NCI-H2196 treated with DMSO at 0.1 percent for 48 hours (cell line): ENCODE measurements at regions not wholly inside any gene's neighbourhood (a gene's known extent, or its start where the extent isn't known, plus 50 kb on each side); places are given as distances from the start of the nearest gene placed in this dataset.

ENCODE experiments used
- DNase-seq: peaks from one replicate; lab custom pipeline; 2025; ENCODE audit not compliant: unreplicated experiment; lab: John Stamatoyannopoulos, UW

GRCh38 chr5:124664287-124664686 is 82.2 kb downstream of the ZNF608 start:
- no peak for DNase-seq

- DNase-seq: no peak
These were observed 83.3 kb downstream of the ZNF608 start for GRCh38 chr5:124663101-124663506.

DNA sequence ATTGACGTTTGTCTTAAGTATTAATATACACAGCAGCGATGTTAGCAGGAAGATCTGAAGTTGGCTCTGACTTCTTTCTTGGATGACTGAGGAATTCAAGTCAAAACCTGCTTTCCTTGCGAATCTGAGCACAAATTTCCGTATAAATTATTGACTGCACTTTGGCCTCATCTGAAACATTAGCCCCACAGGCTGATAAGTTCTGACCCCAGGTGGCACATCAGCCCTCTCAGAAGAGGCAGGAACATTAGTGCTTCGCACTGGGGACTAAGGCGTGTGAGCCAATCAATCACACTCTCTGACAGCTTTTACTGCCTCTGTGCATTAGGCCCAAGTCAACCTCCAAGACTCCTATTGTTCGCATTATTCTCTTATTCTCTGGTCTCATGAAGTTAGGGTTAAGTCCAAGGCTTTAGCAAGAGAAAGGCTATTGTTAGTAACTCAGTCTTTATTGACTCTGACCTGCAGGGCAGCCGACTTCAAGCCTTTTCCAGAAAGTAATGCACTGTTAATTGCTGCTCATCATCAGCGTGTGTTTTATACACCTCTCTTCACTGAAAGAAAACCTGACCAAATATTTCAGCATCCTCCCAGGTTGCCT is 84.2 kb downstream of the ZNF608 start:
- peak; percentile 45 for DNase-seq

- peak; percentile 80 for DNase-seq
These were observed 84.9 kb downstream of the ZNF608 start for GRCh38 chr5:124661317-124662141.

DNA sequence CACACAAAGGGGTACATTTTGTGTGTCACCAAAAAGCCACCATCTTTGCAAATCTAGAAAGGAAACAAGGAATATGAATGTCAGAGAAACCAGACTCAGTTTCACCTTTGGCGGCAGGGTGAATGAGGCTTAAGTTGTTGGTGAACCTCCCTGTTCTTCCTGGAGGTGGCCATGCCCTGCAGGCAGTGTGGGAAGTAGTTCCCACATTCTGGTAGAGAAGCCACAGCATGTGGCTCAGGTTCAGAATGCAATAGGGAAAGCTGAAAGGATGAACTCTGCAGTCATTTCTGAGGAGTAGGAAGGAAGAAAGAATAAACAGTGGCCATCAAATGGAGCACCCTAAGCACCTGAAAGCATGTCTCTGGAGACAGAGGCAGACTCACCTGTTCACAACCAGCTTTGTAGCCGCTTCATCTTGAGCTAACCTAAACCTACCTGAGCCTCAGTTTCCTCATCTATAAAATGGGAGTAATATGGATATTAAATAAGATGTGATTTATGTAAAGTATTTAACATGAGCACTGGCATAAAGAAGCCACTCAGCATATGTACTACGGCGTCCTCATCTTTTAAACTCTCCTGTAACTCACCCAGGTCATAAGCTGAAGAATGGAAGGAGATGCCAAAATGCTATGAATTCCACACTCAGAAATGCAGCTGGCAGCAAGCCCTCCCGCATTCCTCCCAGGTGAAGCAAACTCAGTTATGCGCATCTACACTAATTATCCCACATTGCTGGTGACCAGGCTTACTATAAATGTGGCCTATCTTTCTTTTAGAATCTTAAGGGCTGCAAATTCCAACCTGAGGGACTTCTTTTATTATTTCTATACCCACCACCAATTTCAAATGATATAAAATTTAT is 86.0 kb downstream of the ZNF608 start:
- no peak for DNase-seq

- DNase-seq: no peak
These were observed 86.6 kb downstream of the ZNF608 start for GRCh38 chr5:124659798-124660197.

- no peak for DNase-seq
These were observed 87.4 kb downstream of the ZNF608 start for GRCh38 chr5:124658867-124659557.

- peak; percentile 94 for DNase-seq
These were observed 90.4 kb downstream of the ZNF608 start for GRCh38 chr5:124655921-124656511.

- peak; percentile 91 for DNase-seq
These were observed 91.1 kb downstream of the ZNF608 start for GRCh38 chr5:124655251-124655917.

- DNase-seq: no peak
These were observed 92.0 kb downstream of the ZNF608 start for GRCh38 chr5:124654418-124654817.

DNA sequence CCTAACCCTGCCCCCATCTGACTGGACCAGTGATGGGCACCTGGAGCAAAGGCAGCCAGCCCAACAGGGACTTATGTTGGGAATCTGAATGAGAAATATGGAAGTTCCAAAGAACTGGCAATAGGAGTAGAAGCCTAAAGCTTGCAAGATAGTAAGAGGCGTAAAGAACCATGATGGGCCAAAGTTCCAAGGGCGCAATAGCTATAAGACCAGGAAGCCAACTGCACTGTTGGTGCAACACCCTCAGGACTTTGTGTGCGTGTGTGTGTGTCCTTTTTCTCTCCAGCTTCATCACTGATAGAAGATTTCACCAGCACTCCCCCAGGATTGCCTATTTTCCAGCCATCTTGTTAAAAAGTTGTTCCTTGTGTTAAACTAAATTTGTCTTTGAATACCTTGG is 92.8 kb downstream of the ZNF608 start:
- no peak for DNase-seq

- no peak for DNase-seq
These were observed 93.5 kb downstream of the ZNF608 start for GRCh38 chr5:124652892-124653441.

GRCh38 chr5:124652514-124652819 is 94.0 kb downstream of the ZNF608 start:
- no peak for DNase-seq

- DNase-seq: peak; percentile 75
These were observed 94.6 kb downstream of the ZNF608 start for GRCh38 chr5:124651663-124652513.

DNA sequence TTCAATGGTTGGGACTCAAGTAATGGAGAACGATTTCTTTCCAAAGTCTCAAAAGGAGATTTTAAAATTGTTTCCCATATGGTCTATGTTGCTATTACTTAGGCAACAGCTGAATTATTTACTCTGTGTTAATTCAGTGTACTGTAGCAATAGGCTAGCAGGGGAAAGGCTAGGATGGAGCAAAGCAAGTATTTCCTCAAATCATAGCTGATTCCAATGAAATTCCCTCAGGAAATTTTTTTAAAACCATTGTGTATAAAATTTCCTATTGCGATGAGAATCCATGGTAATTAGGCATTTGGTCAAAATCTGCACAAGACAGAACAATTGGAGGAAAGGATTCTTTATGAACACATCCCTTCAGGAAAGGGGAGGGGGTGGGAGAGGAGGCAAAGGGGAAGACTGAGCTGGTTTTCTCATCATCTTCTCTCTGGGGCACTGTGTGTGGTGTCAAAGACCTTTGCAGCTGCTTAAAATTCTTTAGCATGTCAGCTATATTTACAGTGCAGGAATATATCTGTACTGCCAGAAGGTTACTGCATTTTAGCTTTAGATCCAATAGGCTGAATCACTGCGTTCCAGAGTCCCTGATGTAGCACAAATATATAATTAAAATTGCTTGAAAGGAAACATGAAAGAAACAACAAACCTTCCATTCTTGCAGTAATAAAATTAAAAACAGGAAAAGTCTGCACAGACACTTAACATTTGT is 95.3 kb downstream of the ZNF608 start:
- DNase-seq: no peak

GRCh38 chr5:124650147-124650561 is 96.3 kb downstream of the ZNF608 start:
- peak; percentile 84 for DNase-seq

DNA sequence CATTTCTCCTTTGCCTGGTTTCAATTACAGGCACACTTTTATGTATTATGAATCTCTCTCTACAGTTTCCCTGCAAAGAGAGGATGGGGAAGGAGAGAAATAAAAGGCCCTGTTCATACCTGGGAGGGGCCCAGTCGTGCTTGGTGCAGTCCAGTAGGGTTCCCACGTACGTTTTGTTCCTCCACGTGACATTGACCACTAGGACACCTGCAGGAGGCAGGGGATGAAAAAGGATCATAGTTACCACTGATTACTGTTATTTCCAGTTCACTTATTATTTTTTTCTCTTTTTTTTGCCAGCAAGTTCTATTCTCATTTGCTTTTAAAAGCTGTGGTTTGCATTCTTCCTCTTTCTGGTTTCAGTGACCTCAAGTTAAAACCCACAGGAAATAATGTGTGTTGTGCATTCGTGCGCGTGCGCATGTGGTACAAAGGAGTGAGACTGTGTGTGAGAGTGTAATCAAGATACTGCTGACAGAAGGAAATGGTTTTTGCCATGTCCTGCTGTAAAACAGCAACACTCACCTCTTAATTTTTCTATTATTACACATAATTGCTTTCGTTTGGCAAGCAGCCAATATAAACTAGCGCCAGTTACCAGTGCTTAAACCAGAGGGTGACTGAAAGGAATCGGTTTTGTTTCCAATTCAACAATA is 96.8 kb downstream of the ZNF608 start:
- peak; percentile 84 for DNase-seq

- peak; percentile 39 for DNase-seq
These were observed 97.5 kb downstream of the ZNF608 start for GRCh38 chr5:124648902-124649467.
